MM.1S (cell line): ENCODE measurements at regions not wholly inside any gene's neighbourhood (a gene's known extent, or its start where the extent isn't known, plus 50 kb on each side); places are given as distances from the start of the nearest gene placed in this dataset.

Experiments used
- EZH2phosphoT487 ChIP-seq: fragments of 300-600 bp; sonication (generic); IDR thresholded peaks from 2 replicates; pipeline ENCODE4 v1.6.1; 2018; ENCODE audit warnings: antibody characterized with exemption, low read length
- TF ChIP-seq, protein P1 (sequence below): fragments of 300-600 bp; sonication (generic); IDR thresholded peaks from 2 replicates; pipeline ENCODE4 v1.5.1; 2016; ENCODE audit warnings: antibody characterized with exemption, low read length, mixed read lengths

DNA sequence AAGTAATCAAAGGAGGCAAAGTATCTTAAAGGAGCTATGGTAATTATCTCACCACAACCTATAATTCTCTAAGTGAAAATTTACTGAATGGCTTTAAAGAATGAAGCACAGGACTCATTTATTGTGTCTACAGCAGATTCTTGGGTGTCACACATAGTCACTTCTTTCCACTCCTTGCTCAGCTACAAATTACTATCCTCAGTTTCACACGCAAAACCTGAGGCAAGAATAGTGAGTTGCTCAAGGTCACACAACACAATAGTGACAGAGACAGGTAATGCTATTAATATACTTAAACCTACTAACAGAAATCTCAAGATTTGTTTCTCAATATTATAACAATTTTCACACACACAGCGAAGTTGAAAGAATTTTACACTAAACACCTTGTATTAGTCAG, 120.9 kb upstream of the STK32A start:
- TF ChIP-seq, protein P1, sequence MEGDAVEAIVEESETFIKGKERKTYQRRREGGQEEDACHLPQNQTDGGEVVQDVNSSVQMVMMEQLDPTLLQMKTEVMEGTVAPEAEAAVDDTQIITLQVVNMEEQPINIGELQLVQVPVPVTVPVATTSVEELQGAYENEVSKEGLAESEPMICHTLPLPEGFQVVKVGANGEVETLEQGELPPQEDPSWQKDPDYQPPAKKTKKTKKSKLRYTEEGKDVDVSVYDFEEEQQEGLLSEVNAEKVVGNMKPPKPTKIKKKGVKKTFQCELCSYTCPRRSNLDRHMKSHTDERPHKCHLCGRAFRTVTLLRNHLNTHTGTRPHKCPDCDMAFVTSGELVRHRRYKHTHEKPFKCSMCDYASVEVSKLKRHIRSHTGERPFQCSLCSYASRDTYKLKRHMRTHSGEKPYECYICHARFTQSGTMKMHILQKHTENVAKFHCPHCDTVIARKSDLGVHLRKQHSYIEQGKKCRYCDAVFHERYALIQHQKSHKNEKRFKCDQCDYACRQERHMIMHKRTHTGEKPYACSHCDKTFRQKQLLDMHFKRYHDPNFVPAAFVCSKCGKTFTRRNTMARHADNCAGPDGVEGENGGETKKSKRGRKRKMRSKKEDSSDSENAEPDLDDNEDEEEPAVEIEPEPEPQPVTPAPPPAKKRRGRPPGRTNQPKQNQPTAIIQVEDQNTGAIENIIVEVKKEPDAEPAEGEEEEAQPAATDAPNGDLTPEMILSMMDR = no peak
- no peak for TF ChIP-seq EZH2phosphoT487
